ENCODE measurements at regions not wholly inside any gene's neighbourhood (a gene's known extent, or its start where the extent isn't known, plus 50 kb on each side); places are given as distances from the start of the nearest gene placed in this dataset.

DNA sequence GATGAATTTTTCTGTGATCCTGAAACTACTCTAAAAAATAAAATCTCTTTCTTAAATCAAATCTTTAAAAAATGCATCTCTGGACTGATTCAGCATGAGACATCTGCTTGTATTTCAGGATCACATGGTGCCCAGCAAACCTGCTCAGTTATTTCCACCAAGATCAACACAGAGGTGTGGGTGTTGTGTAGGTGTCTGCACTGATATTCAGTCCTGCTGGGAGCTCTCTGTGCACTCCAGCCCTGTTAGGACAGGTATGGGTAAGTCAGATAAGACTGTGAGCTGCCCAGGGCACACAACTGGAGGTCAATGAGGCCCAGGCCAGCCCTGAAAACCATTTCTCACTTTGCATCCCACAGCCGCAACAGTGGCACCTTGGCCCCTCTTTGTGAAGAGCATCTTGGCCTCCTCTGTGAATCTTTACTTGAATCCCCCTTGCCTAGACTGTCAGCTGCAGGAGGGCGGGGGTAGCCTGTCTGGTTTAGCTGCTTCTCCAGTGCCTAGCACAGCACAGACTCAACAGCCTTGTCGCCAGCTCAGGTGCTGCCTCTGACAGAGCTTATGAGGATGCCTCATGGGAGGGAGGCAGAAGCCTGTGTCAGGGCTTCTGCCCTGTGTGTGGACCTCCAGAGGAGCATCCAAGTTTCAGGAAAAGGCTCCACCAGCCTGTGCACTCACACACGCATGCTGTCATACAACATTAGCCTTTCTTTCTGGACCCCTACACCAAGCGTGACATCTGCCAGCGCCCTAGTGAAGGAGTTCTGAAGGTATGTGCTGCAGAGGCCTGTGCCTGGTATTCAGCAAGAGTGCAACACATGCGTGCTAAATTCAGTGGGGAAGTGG lies 187.6 kb upstream of the CST7 start:
- DNase-seq (no peak), ATAC-seq (no peak)
- peaks cover 2% of the 10 kb centered on the region for H3K36me3 Mint-ChIP-seq (ENCODE audit: low read depth)
- H3K9me3 ChIP-seq (ENCODE audit: control insufficient read depth, low read length, poor library complexity, severe bottlenecking), result no peaks in the 10 kb centered on the region
- peaks cover 35% of the 10 kb centered on the region for H3K27me3 Mint-ChIP-seq
- no peaks in the 10 kb centered on the region for H3K4me1 Mint-ChIP-seq
- no peak overlapping the region for H3K4me3 Mint-ChIP-seq
- H3K27ac Mint-ChIP-seq, result no peak overlapping the region

DNA sequence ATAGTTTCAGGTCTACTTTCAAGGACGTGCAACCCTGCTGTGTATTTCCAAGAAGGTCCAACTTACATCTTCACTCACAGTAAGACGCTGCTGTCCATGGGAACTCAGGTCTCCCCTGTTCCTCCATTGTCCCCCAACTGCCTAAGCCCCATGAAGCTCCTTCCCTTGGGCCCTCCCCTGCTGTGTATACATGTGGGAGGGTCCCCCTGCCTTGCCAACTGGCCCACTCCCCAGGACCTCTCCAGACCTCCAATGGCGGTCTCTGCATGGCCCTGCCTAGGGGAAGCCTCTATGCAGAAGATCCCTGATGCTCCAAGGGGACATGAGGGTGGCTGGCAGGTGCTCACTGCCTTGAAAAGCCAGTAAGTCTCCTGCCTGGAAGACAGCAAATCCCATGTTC lies 186.7 kb upstream of the CST7 start:
- no peak overlapping the region for H3K27ac Mint-ChIP-seq
- no peaks in the 10 kb centered on the region for H3K9me3 ChIP-seq (ENCODE audit: control insufficient read depth, low read length, poor library complexity, severe bottlenecking)
- peaks cover 29% of the 10 kb centered on the region for H3K27me3 Mint-ChIP-seq
- no peak overlapping the region for H3K4me3 Mint-ChIP-seq
- no peaks in the 10 kb centered on the region for H3K4me1 Mint-ChIP-seq
- peaks cover 2% of the 10 kb centered on the region for H3K36me3 Mint-ChIP-seq (ENCODE audit: low read depth)
- DNase-seq (no peak), ATAC-seq (no peak)

DNA sequence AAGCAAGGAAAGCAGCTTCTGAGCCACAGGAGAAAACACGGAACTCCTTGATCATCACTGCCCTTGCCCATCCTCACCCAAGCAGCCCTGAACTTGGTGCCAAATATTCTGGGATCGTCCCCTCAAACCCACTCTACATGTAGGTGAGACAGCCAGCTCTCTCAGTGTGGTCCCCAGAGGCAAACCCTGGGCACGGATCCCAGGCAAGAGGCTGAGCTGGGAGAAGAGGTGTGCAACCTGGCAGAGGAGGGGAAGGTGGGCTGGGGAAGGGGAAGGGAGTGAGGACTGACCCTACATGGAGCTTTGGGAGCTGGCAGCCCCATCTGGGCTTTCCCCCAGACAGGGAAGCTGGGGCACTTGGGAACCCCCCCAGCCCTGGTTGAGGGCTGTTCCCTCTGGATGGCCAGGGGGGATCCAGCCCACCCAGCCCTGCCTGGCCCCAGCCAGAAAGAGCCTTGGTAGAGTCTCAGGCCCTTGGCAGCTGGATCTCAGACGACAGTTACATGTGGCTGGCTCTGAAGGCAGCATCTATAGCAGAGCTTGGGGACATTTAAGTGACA lies 186.2 kb upstream of the CST7 start:
- DNase-seq, result no peak
- H3K9me3 ChIP-seq (ENCODE audit: control insufficient read depth, low read length, poor library complexity, severe bottlenecking), result no peaks in the 10 kb centered on the region
- no peak for ATAC-seq

DNA sequence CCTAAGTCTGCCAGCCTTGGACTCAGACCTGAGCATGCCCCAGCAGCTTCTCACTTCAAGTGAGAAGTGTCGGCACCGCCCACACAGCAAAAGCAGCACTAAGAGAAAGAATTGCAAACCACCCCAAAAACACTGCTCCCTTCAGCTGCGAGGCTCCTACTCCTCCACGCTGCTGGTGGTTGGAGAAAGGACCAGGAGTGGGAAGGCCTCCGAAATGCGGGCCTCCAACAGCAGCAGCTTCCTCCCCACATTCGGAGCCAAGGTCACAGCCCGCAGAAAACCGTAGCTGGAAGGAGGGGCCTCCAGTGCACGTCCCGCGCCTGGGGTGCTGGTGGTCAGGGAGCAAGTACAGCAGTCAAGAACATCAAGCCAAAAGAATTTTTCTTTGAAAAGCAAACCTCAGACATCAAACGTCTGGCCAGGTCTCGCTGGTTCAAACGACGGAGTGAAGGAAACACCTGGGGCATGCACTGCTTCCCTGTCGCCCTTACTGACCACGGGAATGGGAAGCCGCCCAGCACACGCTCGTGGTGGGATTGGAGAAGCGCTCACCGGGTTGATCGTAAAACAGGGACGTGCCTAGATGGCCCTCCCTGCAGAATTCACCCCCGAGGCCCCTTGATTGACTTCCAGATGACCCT lies 185.6 kb upstream of the CST7 start:
- Mint-ChIP-seq H3K4me1 (no peaks in the 10 kb centered on the region), H3K36me3 (ENCODE audit: low read depth) (peaks cover 2% of the 10 kb centered on the region), H3K4me3 (no peak overlapping the region), H3K27me3 (peaks cover 39% of the 10 kb centered on the region), H3K27ac (no peak overlapping the region)
- DNase-seq (no peak), ATAC-seq (no peak)
- no peaks in the 10 kb centered on the region for H3K9me3 ChIP-seq (ENCODE audit: control insufficient read depth, low read length, poor library complexity, severe bottlenecking)

More for the DNA sequence above, 186.2 kb upstream of the CST7 start:
- no peak overlapping the region for H3K27ac Mint-ChIP-seq
- peaks cover 2% of the 10 kb centered on the region for H3K36me3 Mint-ChIP-seq (ENCODE audit: low read depth)
- peaks cover 32% of the 10 kb centered on the region for H3K27me3 Mint-ChIP-seq
- H3K4me1 Mint-ChIP-seq, result no peaks in the 10 kb centered on the region
- no peak overlapping the region for H3K4me3 Mint-ChIP-seq

DNA sequence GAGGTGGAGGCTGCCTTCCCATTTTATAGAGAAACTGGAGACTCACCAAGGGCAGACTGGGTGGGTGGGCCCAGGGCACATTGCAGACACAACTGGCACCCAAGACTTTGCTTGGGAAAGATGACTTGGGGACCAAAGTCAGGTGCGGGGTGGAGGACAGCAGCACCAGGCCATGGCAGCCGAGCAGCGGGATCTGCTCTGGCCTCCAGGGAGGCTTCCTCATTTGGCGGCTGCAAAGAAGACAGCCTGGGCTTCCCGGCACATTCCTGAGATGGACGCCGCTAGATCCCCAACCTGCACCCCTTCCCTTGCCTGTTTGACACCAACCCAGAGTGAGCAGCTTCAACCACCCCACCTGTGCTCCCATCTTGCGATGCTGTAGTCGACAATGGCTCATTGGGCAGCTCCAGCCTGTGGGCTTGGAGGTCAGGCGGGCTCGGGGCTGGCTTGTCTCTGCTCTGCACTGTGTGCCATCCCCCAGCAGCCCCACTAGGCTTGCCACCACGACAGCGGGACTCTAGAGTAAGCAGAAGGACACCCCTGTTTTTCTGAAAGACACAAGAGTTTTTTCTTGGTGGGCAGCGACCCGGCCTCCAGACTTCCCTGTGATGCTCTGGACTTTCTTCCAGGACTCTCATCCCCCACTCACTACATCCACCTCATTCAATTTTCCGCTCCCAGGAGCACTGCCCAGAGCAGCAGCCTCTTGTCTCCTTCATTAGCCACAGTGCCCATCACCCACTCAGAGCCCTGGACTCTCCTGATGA lies 184.9 kb upstream of the CST7 start:
- no peak overlapping the region for H3K27ac Mint-ChIP-seq
- ATAC-seq (no peak), DNase-seq (no peak)
- H3K36me3 Mint-ChIP-seq (ENCODE audit: low read depth), result peaks cover 2% of the 10 kb centered on the region
- no peak overlapping the region for H3K4me3 Mint-ChIP-seq
- H3K4me1 Mint-ChIP-seq, result no peaks in the 10 kb centered on the region
- H3K9me3 ChIP-seq (ENCODE audit: control insufficient read depth, low read length, poor library complexity, severe bottlenecking), result no peaks in the 10 kb centered on the region
- H3K27me3 Mint-ChIP-seq, result peaks cover 46% of the 10 kb centered on the region

DNA sequence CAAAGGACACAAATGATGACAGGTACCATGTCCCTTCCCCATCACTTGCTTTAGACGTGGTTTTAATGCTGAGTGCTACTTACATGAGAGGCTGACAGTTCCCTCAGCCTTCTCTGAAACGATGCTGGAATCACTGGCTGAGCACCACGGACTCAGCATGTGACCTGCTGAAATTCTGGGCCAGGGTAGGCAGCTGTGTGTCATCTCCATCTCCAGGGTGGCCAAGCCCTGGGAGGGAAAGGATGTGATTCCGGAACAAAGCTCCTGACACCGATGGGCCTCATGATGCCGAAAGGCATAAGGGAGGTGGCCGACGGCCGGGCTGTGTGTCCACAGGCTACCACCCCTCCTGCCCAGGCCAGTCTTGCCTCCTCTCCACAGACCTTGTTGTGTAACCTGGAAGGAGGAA lies 184.3 kb upstream of the CST7 start:
- no peak for DNase-seq
- Mint-ChIP-seq H3K27ac (no peak overlapping the region), H3K4me1 (no peaks in the 10 kb centered on the region), H3K36me3 (ENCODE audit: low read depth) (peaks cover 2% of the 10 kb centered on the region), H3K27me3 (peaks cover 49% of the 10 kb centered on the region), H3K4me3 (no peak overlapping the region)
- ATAC-seq, result no peak
- H3K9me3 ChIP-seq (ENCODE audit: control insufficient read depth, low read length, poor library complexity, severe bottlenecking), result no peaks in the 10 kb centered on the region

DNA sequence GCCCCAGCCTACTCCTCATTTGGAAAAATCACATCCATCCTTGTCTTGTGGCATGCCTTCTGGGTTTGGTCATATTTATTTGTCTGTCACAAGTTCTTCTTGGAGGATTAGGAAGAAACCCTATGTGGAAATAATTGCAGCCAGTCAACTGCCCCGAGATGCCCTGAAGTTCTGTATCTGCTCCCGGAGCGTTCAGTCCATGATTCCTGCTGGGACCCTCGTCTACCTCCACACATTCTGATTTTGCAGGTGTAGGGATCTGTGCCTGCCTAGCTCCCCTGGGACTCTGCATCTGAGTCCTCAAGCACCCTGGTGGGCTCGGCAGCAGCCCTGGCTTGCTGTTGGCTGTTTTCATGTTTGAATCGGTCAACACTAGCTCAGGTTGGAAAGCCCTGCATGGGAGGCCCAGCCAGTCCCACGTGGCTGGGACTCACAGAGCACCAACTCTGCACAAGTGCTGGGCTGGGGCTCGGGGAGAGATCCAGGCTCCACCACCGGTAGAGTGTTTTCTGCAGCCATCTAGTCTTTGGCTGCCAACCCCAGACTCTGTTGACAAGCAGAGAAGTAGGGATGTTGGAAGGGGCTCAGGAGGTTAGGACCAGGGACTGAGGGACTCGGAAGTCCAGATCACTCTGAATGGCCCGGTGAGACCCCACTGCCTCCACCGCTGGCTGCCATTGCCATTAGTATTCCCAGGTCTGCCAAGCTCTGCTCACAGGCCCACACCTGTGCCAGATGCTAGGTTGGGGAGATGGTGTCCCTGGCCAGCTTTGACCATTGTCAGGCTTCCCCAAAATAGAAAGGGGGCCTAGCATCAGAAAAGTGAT lies 183.5 kb upstream of the CST7 start:
- H3K27me3 Mint-ChIP-seq, result peaks cover 52% of the 10 kb centered on the region
- ATAC-seq (no peak), DNase-seq (no peak)
- H3K4me3 Mint-ChIP-seq, result no peak overlapping the region
- H3K36me3 Mint-ChIP-seq (ENCODE audit: low read depth), result peaks cover 2% of the 10 kb centered on the region
- H3K9me3 ChIP-seq (ENCODE audit: control insufficient read depth, low read length, poor library complexity, severe bottlenecking), result no peaks in the 10 kb centered on the region
- H3K27ac Mint-ChIP-seq, result no peak overlapping the region
- H3K4me1 Mint-ChIP-seq, result no peaks in the 10 kb centered on the region

DNA sequence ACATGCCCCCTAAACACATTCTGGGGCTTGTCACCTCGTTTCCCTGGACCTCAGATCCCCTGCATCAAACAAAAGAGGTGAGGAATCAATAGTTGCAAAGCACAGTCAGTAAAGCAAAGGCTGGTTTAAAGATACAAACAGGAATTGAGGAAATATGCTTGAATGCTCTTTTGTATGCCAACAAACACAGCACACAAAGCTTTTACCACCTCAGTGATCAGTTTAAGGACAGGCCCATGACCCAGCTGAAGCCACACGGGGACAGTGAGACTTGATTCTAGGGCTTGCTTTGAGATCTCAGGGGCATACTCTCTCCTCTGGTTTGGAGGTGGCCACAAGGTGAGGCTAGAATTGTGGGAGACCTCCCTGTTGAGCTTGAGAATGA lies 182.9 kb upstream of the CST7 start:
- ATAC-seq (no peak), DNase-seq (no peak)
- peaks cover 2% of the 10 kb centered on the region for H3K36me3 Mint-ChIP-seq (ENCODE audit: low read depth)
- no peaks in the 10 kb centered on the region for H3K9me3 ChIP-seq (ENCODE audit: control insufficient read depth, low read length, poor library complexity, severe bottlenecking)
- H3K4me3 Mint-ChIP-seq, result no peak overlapping the region
- H3K4me1 Mint-ChIP-seq, result no peaks in the 10 kb centered on the region
- peaks cover 57% of the 10 kb centered on the region for H3K27me3 Mint-ChIP-seq
- no peak overlapping the region for H3K27ac Mint-ChIP-seq

DNA sequence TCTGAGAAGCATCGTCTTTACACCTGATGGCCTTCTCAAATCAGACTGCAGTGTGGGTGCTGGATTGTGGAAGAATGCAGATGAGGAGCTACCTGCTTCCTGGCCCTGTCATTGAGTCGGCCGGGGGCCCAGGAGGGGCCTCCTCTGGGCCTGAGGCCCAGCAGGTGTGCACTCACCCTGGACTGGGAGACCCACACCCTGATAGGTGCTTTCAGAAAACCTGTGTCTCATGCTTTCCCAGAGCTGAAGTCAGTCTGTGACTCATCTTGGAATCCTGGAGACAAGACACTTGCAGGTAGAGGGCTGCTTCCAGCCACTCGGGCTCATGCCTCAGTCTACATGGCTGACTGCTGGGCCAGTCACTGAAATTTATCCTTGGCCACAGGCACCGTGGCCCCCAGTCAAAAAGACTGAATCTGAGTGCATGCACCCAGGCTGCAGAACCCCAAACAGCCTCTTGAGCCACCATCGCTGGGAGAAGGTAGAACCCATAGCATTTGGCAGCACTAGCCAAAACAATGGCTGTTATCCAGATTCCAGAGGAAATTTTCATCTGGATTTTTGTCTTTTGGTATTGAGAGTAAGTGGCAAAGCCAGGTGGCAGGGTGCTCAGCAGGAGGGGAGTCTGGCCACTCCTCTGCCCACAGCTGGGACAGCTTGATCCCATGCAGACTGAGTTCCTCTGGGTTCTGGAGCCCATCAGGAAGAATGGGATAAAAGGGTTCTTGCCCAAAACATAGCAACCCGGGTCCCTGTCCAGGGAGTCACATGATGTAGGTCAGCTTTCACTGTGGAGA lies 182.0 kb upstream of the CST7 start:
- ATAC-seq (no peak), DNase-seq (no peak)
- no peak overlapping the region for H3K4me3 Mint-ChIP-seq
- no peaks in the 10 kb centered on the region for H3K9me3 ChIP-seq (ENCODE audit: control insufficient read depth, low read length, poor library complexity, severe bottlenecking)
- no peak overlapping the region for H3K27ac Mint-ChIP-seq
- H3K27me3 Mint-ChIP-seq, result peaks cover 63% of the 10 kb centered on the region
- H3K36me3 Mint-ChIP-seq (ENCODE audit: low read depth), result peaks cover 2% of the 10 kb centered on the region
- no peaks in the 10 kb centered on the region for H3K4me1 Mint-ChIP-seq

DNA sequence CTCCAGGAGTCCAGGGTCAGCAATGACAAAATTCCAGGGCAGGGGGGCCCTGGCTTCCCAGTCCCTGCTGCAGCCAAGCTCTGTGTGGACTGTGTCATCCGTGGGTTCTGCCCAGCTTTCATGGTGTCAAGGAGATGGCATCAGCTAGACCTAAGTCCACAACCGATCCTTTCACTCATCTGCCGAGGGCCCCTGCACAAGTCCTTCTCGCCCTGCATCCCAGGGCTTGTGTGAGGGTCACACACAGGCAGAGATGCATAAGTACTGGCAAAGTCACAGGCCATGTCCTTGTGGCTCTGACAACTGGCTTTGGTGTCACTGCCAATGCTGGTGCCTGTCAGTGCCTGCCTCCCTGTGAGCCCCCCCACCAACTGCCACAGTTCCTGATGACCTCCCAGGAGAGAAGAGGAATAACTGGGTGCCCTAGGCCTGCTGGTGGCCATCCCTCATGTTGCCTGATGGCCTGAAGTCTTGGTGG lies 181.4 kb upstream of the CST7 start:
- no peaks in the 10 kb centered on the region for H3K4me1 Mint-ChIP-seq
- H3K9me3 ChIP-seq (ENCODE audit: control insufficient read depth, low read length, poor library complexity, severe bottlenecking), result no peaks in the 10 kb centered on the region
- ATAC-seq (no peak), DNase-seq (no peak)
- H3K36me3 Mint-ChIP-seq (ENCODE audit: low read depth), result peaks cover 2% of the 10 kb centered on the region
- H3K27me3 Mint-ChIP-seq, result peaks cover 65% of the 10 kb centered on the region
- H3K4me3 Mint-ChIP-seq, result no peak overlapping the region
- H3K27ac Mint-ChIP-seq, result no peak overlapping the region

DNA sequence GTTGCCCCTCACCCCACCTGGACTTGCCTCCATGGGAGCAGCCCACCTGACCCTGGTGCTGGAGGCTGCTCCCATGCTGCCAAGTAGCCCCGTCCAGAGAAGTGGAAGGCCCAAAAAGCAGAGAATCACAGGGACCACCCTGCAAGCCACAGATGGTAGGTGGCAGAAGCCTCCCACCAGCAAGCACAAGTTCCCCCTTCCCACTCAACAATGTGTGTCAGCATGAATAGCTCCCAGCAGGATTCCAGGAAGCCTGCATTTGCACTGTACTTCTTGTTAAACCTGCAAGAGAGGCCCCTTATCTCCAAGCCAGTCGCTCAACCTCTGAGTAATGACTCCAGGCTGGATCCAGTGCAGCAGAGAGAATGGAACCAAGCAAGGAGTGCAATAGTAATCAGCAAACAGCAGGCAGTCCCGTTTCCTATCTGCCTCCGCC lies 180.8 kb upstream of the CST7 start:
- Mint-ChIP-seq H3K4me1 (no peaks in the 10 kb centered on the region), H3K27ac (no peak overlapping the region), H3K4me3 (no peak overlapping the region), H3K27me3 (peaks cover 63% of the 10 kb centered on the region), H3K36me3 (ENCODE audit: low read depth) (peaks cover 2% of the 10 kb centered on the region)
- ATAC-seq (no peak), DNase-seq (no peak)
- H3K9me3 ChIP-seq (ENCODE audit: control insufficient read depth, low read length, poor library complexity, severe bottlenecking), result no peaks in the 10 kb centered on the region
